ENCODE measurements at regions not wholly inside any gene's neighbourhood (a gene's known extent, or its start where the extent isn't known, plus 50 kb on each side); places are given as distances from the start of the nearest gene placed in this dataset.
"Not testable (repeated sequence)": the region's sequence is repeated elsewhere in the genome, so short reads cannot be mapped to it uniquely, and the experiment has no call there.

GRCh38 chr7:112689466-112690177 is 100.6 kb downstream of the TMEM168 start:
- not testable (repeated sequence) for TF ChIP-seq CTCF (IDR thresholded peaks at IDR 0.05; ENCODE audit: insufficient read depth, low read length, poor library complexity, severe bottlenecking); EZH2phosphoT487 (conservative IDR thresholded peaks at IDR 0.05; ENCODE audit: low read length)

Measured in SU-DHL-6 (cell line).